Stimulated activated CD4-positive, alpha-beta T cell treated with anti-CD3 and anti-CD28 coated beads, TNF-alpha, amount 100 ng/mL, for 4 hours (primary cell): ENCODE measurements at regions not wholly inside any gene's neighbourhood (a gene's known extent, or its start where the extent isn't known, plus 50 kb on each side); places are given as distances from the start of the nearest gene placed in this dataset.

ENCODE experiments used
- DNase-seq, 3 experiments: peaks; one replicate each; pipeline ENCODE4 v3.0.0-alpha.2; 2020; ENCODE audit warnings: low read depth in 3 of 3

DNA sequence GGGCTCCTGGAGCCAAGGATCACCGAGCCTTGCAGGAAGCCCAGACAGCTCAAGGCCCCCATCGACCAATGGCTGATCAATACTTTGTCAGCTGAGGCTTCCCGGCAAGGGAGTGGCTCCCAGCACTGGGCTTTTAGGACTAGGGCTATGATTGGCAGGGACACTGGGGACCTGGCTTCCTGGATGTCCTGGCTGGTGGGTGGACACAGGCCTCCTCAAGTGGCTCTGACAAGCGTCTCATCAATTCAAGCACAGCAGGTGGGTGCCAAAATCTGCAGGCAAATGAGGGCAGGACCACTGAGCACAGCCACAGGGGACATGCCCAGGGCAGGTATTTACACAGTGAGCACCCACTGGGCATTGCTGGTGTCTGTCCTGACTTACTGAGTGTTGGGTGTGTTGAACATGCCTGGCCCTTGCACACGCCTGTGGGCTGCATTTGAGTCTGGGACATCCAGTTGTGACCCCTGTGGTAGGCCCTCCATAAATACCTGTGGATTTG lies 420.1 kb upstream of the SULF2 start:
- no peak for DNase-seq

DNA sequence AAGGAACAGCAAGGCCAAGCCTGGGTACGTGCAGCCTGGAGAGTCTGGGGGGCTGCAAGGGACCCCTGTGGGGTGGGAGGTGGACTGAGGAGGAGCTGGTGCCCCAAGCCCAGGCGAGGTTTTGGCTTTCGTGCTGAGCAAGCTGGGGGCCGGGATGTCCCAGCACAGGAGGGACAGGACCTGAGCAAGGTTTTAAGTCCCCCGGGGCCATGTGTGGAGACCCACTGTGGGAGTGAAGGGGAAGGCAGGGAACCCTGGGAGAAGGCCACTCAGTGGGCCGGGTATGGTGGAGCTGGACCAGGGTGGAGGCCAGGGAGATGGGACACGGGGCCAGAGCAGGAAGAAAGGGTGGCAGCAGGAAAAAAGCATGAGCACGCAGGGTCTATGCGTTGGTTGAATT lies 419.2 kb upstream of the SULF2 start:
- DNase-seq = no peak

DNA sequence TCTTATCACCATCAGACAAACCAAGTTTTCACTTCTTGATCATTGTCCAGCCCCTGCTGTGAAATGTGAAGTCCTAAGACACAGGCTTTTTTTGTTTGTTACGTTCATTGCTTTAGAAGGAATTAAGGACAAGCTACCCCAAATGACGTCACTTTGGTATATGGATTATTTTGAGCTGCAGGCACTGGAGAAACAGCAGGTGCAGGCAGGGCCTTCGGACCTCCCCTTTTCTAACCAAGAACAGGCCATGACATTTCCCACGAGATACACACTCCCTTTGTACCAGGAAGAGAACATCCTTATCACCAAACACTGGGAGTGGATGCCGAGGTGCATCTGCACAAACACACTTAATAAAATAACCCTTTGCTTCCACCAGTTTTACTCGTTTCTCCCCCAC lies 418.0 kb upstream of the SULF2 start:
- no peak for DNase-seq

DNA sequence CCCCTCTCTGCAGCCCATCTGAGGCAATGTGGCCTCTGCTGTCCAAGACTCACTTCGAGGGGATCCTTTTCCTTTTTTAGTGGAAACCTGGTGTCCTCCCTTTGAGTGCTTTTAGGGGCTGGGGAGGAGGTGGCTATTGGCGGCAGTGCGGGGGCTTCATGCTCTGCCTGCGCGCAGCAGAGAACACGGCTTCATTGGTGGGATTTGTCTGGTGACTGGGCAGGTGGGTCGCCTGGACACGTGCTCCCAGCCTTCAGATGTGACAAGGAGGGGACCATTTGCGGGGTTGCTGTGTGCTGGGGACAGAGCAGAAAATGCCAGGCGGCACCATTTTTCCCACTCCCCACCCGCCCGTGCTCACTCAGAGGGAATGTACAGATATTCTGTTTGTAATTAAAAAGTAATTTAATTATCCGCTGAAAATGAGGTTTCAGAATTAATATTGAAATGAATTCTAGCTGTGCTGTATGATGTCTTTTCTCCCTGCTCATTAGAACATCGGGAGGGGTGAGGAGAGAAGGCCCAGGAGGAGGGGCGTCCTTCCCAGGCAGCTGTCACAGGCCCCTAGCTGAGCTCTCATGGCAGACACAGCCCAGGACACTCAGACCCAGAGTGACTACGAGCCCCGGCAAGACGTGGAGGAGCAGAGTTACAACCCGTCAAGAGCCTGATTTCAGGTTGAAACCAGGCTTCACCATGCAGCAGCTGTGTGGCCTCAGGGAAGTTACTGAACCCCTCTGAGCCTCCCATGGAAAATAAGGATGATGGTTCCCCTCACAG lies 417.2 kb upstream of the SULF2 start:
- DNase-seq = no peak

DNA sequence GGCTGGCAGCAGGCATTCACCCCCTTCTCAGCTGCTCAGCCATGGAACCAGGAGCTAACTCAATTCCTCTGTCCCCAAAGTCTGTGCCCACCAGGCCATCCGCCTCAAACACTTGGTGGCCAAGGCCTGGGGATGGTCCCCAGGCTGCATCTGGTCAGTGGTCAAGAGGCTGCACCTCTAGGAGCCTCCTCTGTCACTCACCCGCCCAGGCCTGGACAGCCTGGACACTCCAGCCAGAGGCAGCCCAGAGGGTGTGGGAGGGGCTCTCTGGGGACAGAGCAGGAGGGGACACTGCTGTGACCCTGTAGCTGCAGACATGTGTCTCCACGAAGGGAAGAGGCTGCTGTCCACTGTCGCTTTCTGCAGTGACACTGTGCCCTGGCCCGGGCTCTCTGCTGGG lies 416.6 kb upstream of the SULF2 start:
- no peak for DNase-seq

DNA sequence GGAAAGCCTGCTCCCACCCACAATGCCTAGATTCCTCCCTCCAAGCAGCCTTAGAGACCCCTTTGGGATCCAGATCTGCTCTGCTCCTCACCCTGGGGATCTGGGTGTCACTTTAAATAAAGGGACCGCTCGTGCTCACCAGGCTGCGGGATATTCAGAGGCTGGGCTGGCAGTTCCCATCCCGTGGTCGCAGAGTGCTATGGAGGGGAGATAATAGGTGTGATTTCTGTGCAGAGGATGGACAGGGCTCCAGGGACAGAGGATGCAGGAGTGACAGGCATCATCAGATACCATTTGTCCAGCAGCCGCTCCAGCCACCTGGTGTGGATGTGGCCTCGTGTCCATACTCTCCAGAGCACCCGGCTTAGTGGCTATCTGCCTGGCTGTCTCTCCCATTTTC lies 415.9 kb upstream of the SULF2 start:
- no peak for DNase-seq

DNA sequence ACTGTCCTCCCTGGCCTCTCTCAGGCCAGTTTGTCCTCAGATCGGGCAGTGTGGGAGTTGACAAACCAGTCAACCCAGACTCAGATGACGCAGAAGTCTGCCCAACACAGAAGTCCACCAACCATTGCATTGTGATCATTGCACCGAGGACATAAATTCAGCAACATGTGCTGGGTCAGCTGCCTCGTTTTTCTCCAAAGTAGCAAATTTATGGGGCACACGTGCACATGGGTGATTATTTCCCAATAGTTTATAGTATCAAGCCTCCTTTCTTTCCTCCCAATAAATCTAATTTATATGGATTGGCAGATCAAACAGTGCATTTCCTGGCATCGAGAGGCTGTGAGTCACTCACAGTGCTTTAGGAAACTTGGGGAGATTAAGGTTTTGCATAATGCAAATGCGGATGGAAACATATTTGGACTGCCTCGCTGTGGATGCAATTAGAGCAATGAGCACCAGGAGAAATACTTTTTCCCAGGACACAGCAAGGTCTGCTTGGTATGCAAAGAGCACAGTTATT lies 413.7 kb upstream of the SULF2 start:
- no peak for DNase-seq

DNA sequence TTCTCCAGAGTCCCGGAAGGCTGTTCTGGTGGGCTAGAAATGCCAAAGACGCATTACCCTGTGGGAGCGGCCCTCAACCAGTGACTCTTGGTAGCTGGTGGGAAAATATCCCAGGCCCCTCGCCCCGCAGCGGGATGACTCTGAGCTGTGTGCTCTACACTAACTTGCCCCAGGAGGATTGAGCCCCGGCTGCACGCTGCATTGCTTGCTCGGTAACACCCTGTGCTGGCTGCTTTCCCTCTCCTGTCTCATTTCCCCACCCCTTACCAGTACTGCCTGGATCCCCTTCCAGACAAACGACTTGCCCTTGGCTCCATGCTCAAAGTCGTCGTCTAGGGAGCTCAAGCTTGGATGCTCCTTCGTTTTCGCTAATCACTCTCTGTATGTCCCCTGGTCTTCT lies 411.8 kb upstream of the SULF2 start:
- DNase-seq = no peak

DNA sequence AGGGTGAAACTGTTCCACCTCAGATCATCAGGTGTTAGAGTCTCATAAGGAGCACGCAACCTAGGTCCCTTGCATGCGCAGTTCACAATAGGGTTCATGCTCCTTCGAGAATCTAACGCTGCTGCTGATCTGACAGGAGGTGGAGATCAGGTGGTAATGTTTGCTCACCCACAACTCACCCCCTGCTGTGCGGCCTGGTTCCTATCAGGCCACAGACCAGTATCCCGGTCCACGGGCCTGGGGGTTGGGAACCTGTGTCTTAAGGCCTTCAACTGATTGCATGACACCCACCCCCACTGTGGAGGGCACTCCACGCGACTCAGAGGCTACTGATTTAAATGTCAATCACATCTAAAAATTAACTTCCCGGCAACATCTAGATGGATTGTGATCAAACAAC lies 411.2 kb upstream of the SULF2 start:
- DNase-seq = no peak

DNA sequence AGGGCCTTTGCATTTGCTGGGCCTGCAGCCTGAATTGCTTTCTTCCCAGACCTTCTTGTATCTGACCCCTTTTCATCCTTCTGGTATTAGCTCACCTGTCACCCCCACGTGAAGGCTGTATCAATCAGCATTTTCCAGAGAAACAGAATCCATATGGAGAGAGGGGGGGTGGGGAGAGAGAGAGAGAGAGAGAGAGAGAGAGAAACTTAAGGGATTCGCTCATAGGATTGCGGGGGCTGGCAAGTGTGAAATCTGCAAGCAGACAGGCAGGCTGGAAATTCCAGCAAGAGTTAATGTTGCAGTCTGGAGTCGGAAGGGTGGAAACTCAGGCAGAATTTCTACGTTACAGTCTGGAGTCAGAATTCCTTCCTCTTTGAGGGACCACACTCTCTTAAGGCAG lies 410.7 kb upstream of the SULF2 start:
- no peak for DNase-seq

DNA sequence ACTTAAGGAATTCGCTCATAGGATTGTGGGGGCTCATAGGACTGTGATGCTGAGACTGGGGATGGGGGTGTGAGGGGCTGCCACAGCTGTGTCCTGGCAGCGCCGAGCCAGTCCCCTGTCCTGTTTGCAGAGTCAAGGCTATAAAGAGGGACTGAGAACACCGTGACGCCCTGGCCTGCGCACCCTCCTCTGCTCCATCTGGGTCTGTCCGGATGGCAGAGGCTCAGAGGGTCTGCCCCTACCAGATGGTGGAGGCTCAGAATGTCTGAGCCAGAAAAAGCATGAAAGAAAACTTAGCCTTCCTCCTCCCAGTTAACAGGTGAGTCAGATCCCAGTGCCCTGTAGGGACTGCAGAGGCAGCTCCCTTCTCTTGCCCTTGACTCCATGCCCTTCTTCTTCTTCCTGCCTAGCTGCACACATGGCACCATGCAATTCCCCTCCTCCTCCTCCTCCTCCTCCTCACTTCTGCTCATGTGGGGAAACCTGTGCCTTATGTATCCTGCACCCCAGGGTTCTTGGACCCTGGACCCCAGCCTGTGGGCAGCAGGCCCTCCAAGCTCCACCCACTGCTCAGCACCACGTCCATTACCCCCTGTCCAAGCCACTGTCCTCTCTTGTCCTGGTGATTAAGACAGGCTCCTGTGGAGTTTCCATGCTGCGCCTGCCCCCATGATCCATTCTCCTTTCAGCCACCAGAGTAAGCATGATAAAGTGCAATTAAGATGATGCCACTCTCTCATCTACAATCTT lies 410.0 kb upstream of the SULF2 start:
- no peak for DNase-seq

DNA sequence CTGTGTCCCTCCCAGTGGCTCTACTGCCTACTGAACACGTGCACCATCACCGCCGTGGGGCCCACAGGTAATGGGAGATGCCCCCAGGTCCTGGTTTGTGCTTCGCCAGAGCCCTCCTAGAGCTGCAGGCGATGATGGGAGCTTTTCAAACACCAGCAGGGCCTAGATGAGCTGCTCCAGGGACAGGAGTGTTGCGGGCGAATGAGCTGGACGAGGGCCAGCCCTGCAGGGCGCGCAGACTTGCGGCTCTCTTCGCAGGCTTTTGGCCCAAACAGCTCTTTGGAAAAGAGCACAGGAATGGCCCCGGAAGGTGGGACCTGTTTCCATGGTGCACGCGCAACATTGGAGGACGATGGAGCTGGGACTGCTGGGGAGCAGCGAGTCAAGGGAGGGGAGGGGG lies 409.3 kb upstream of the SULF2 start:
- no peak for DNase-seq

DNA sequence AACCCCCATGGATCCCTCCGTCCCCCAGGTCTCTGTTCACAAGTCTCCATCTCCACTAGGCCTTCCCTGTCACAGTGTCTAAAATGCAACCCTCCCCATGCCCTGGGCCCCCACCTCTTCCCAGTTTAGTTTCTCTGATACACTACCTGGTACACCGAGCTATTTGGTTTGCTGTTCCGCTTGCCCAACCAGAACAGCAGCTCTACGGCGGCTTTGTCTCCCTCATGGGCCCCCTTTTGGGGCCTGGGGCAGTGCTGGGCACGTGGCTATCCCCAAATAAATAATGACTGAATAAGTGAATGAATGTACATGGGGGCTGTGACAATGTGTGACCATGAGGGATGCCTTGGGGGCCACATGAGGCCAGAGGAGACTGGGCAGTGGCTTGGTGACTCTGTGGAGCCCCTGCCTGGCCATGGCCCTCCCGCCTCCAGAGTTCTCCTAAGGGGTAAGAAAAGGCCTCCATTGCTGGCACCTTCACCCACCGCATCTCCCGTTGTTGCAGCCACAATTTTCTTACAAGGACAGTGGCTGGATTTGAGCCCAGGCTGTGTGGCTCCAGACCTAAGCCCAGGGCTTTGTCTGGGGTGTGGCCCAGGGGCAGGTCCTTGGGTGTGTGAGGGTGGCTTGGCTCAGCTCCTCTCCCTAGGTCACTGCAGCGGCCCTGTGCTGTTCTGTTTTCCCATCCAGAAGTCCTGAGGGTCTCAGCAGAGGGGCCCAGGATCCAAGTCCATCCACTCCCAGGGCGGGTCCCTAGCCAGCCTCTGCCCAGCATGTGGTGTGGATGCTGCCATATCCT lies 408.5 kb upstream of the SULF2 start:
- DNase-seq = no peak

DNA sequence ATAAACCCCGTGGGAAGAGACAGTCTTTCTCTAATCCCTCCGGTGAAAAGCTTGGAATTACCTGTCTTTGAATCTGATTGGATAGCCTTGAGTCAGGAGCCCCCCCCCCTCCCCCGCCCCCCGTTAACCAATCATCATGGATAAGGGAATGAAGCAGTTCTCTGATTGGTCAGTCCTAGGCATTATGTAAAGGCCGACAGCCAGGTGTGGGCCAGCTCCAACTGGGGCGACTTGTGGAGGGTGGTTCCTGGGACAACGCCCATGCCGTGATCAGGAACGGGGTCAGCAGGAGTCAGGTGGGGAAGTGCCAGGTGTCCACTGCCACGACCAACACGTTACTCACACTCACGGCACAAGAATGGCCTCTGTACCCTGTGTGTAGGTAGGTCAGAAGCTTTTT lies 406.8 kb upstream of the SULF2 start:
- DNase-seq = no peak

DNA sequence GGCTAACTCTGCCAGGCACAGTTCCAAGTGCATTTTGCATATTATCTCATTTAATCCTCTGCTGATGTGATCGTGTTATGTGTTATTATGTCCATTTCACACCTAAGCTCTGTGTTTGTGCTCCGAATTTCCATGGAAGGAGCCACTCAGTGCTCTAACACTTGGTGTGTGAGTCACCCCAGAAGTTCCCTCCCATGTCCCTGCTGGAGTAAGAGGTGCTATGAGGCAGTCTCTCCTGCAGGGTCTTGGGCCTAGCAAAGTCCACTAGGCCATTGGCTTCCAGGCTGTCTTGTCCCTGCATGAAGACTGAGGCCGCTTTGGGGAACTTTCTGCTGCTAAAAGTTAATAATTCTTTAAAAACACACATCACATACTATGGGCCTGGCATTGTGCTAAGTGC lies 405.9 kb upstream of the SULF2 start:
- no peak for DNase-seq

DNA sequence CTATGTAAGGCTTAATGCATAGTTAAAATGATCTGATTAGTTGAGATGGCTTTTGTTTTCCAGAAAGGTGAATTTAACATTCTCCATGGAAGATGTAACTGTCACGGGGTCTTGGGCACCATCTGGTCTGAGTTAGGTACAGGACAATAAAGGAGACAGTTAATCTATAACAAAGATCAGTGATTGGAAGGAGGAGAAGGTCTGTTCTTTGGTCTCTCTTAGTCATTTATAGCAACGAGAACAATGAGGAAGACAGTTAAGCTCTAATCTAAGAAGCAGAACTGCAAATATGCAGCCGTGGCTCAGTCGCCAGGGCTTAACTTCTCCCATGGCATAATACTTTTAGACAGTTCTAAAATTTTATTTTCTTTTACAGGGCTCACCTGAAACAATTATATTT lies 405.5 kb upstream of the SULF2 start:
- DNase-seq = no peak

DNA sequence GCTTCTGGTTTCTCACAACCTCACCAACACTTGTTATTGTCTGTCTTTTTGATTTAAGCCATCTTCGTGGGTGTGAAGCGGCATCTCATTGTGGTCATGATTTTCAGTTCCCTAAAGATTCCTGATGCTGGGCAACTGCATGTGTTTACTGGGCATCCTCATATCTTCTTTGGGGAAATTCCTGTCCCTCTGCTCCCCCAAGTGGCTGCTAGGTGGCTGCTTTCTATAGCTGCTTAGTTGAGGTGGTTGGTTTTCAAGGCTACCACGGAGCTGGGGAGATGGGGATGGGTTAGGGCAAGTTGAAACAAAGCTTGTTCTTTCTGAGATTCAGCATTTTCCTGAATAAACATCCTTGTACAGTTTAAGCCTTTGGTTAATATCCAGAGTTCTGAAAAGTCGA lies 403.9 kb upstream of the SULF2 start:
- DNase-seq = no peak

DNA sequence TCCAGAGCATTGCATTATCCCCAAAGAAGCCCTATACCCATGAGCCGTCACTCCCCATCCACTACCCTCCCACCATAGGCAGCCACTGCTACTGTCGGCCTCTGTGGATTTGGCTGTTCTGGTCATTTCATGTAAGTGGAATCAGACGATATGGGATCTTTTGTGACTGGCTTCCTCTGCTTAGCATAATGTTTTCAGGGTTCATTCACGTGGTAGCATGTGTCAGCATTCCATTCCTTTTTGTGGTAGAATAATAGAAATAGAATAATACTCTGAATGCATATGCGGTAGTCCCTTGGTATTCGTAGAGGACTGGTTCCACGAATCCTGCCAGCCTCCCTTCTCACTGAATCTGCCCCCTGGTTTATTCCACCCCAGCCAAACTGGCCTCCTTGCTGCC lies 402.6 kb upstream of the SULF2 start:
- DNase-seq = no peak

DNA sequence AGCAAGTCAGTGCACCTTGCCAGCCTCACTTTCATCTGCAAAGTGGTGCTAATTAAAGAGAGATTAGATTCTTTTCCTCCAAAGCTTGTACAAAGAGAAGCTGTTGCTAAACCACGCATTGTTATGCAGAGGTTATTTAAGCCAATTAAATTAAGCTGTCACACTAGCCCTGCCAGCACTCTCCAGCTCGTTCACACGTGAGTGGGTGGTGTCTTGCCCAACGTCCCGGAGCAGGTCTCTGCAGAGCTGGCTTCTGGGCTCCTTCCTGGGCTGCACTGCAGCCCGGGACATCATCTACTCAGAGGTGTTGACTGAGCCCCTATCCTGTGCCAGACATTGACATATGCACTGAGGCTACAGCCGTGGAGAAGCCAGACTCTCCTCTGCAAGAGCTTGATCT lies 401.6 kb upstream of the SULF2 start:
- no peak for DNase-seq

DNA sequence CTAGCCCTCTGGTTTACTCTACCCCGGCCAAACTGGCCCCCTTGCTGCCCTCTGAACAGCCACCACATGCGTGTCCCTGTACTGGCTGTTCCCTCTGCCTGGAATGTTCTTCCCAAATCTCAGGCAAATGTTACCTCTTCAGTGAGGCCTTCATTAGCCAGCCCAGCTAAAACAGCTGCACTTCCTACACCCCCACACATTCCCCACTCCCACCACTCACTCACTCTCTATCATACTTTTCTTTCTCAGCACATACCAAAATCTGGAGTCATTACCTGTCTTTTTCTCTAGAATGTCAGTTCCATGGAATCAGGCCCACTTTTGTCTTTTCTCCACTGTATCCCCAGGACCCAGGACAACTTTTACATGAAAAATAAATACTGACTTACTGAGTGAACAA lies 401.2 kb upstream of the SULF2 start:
- no peak for DNase-seq

DNA sequence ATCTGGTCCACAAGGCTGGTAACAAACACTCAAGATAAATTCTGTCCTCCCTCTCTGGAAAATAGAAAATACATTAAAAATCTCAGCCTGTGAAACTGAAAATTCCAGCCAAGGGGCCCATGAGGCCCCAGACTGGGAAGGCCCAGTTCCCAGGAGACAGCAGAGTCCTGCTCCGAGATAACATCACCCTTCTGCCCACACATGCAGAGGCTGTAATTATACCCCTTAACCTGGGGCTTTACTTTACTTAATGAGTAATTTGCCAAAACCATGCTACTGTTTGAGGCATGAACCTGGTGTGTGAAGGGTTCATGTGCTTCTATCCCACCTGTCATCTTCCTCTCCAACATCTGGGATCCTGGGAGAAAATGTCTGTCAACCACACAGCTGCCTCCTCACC lies 398.9 kb upstream of the SULF2 start:
- DNase-seq = no peak

DNA sequence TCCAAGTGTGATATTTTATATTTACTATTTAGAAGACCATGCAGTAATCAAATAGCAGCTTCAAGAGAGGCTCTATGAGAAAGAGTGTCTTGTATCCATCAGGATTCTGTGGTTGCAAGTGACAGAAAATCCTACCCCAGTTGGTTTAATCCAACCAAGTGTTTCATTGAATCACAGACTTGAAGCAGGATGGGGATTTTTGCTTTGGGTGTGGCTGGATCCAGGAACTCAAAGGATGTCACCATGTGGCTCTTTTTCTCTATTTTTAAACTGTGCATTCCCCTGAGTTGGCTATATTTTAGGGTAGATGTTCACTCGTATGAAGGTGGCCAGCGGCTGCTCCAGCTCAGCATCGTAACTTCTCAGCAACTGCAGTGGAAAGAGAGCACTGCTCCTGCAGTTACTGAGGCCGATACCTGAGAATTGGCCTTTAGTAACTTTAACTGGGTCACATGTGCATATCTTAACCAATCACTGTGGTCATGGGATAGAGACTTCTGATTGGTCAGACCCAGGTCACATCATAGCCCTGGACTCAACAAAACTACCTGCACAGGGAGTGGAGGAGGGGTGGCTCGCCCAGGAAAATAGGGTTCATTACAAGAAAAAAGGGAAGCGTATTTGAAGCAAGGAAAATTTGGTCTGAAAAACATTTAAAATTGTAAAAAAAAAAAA lies 396.1 kb upstream of the SULF2 start:
- DNase-seq = no peak
